KMS-11 (cell line): ENCODE measurements at regions not wholly inside any gene's neighbourhood (a gene's known extent, or its start where the extent isn't known, plus 50 kb on each side); places are given as distances from the start of the nearest gene placed in this dataset.

Source experiments
- H2AFZ ChIP-seq: fragments of 200-600 bp; sonication (generic); 2 replicates; pipeline ENCODE4 v1.6.1; 2016; ENCODE audit warnings: antibody characterized with exemption, mixed run types, low read depth
- H3K27ac ChIP-seq: fragments of 200-600 bp; sonication (generic); 2 replicates; pipeline ENCODE4 v1.6.1; 2016; ENCODE audit warnings: mild to moderate bottlenecking, mixed run types
- H3K27me3 ChIP-seq: fragments of 200-600 bp; sonication (generic); 2 replicates; pipeline ENCODE4 v1.6.1; 2017; ENCODE audit warnings: mild to moderate bottlenecking, low read depth, mixed run types, moderate library complexity; ENCODE audit not compliant: insufficient read depth
- H3K36me3 ChIP-seq: fragments of 200-600 bp; sonication (generic); 2 replicates; pipeline ENCODE4 v1.6.1; 2017; ENCODE audit warnings: mild to moderate bottlenecking, mixed run types; ENCODE audit not compliant: insufficient read depth
- H3K4me1 ChIP-seq: fragments of 200-600 bp; sonication (generic); 2 replicates; pipeline ENCODE4 v1.6.1; 2016; ENCODE audit warnings: mild to moderate bottlenecking, low read depth, mixed run types; ENCODE audit not compliant: poor library complexity, severe bottlenecking
- H3K4me2 ChIP-seq: fragments of 200-600 bp; sonication (generic); 2 replicates; pipeline ENCODE4 v1.7.0; 2016; ENCODE audit warnings: mild to moderate bottlenecking, mixed run types
- H3K4me3 ChIP-seq: fragments of 200-600 bp; sonication (generic); IDR thresholded peaks from 2 replicates; pipeline ENCODE4 v1.6.1; 2017; ENCODE audit warnings: low read depth, low read length, mixed read lengths; ENCODE audit not compliant: insufficient read depth
- H3K79me2 ChIP-seq: fragments of 200-600 bp; sonication (generic); 2 replicates; pipeline ENCODE4 v1.6.1; 2016; ENCODE audit warnings: low read depth, mixed run types; ENCODE audit not compliant: insufficient read depth
- H3K9ac ChIP-seq: fragments of 200-600 bp; sonication (generic); 2 replicates; pipeline ENCODE4 v1.6.1; 2016; ENCODE audit warnings: mild to moderate bottlenecking, mixed run types
- H4K20me1 ChIP-seq: fragments of 200-600 bp; sonication (generic); 2 replicates; pipeline ENCODE4 v1.6.1; 2016; ENCODE audit warnings: mild to moderate bottlenecking, mixed run types; ENCODE audit not compliant: insufficient read depth
- TF ChIP-seq, protein P1 (sequence below): fragments of 200-600 bp; sonication (generic); conservative IDR thresholded peaks from 2 replicates; pipeline ENCODE4 v1.6.1; 2017; ENCODE audit warnings: low read depth, mild to moderate bottlenecking, antibody characterized with exemption, low read length, moderate library complexity, mixed read lengths

DNA sequence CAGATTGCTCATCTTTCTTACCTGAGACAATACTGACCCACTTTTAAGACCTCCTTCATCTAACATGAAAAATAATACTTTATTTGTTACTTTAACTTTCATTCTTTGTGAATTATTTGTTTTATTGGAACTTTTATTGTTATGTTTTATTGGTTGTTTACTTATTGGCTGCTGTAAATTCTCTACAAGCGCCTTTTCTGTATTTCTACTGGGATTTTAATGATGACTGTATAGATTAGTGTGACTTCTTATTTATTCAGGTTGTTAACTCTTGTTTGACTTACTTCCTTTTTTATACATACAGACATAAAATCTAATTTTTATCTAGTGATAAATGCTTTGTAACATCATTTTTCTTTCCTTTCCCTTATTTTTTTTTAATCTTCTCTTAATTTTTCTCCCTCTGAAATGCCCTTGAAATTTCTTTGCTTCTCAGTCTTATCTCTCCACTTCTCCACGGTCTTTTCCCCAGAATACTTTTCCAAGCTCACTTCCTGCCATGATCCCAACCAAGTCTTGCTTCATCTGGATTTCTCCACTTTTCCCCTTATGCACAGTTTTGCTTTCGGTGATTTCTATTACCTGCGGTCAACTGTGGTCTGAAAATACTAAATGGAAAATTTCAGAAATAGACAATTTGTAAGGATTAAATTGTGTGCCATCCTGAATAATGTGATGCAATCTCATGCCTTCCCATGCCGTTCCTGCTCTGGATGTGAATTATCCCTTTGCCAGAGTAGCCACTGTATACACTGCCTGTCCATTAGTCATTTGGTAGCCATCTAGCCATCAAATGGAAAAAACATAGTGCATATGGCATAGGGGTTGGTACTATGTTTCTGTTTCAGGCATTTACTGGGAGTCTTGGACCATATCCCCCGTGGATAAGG, 265.9 kb downstream of the PRL start:
- H3K4me1 ChIP-seq, result no peaks in the 10 kb centered on the region
- TF ChIP-seq, protein P1, sequence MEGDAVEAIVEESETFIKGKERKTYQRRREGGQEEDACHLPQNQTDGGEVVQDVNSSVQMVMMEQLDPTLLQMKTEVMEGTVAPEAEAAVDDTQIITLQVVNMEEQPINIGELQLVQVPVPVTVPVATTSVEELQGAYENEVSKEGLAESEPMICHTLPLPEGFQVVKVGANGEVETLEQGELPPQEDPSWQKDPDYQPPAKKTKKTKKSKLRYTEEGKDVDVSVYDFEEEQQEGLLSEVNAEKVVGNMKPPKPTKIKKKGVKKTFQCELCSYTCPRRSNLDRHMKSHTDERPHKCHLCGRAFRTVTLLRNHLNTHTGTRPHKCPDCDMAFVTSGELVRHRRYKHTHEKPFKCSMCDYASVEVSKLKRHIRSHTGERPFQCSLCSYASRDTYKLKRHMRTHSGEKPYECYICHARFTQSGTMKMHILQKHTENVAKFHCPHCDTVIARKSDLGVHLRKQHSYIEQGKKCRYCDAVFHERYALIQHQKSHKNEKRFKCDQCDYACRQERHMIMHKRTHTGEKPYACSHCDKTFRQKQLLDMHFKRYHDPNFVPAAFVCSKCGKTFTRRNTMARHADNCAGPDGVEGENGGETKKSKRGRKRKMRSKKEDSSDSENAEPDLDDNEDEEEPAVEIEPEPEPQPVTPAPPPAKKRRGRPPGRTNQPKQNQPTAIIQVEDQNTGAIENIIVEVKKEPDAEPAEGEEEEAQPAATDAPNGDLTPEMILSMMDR, result no peak

DNA sequence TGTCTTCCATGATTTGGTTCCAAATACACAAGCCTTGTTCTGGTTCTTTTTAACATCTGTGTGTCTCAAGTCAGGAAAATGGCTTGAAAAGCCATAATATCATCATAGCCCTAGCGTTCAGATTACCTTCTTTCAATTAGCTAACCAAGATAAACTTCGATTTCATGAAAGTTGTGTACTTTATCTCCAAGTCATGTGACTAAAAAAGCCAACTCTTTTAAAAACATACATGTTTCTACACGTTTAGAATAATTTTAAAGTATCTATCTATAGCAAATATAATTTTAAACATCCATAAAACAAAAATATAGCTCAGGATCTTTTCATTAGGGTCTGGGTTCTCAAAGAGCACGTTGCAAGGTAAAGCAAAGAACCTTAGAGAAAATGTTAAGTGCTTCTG, 261.1 kb downstream of the PRL start:
- no peaks in the 10 kb centered on the region for H3K27me3 ChIP-seq
- no peak overlapping the region for H2AFZ ChIP-seq
- no peak overlapping the region for H3K27ac ChIP-seq
- H3K4me1 ChIP-seq, result no peaks in the 10 kb centered on the region
- no peaks in the 10 kb centered on the region for H3K36me3 ChIP-seq
- H4K20me1 ChIP-seq, result no peaks in the 10 kb centered on the region
- TF ChIP-seq, protein P1, result no peak
- H3K79me2 ChIP-seq, result no peaks in the 10 kb centered on the region
- no peak overlapping the region for H3K9ac ChIP-seq
- H3K4me2 ChIP-seq, result no peak overlapping the region
- no peak overlapping the region for H3K4me3 ChIP-seq

More for the DNA sequence above, 265.9 kb downstream of the PRL start:
- Histone ChIP-seq H3K9ac (no peak overlapping the region), H2AFZ (no peak overlapping the region), H3K36me3 (no peaks in the 10 kb centered on the region), H3K4me2 (no peak overlapping the region), H3K4me3 (no peak overlapping the region), H3K27ac (no peak overlapping the region), H4K20me1 (no peaks in the 10 kb centered on the region), H3K79me2 (no peaks in the 10 kb centered on the region), H3K27me3 (no peaks in the 10 kb centered on the region)

DNA sequence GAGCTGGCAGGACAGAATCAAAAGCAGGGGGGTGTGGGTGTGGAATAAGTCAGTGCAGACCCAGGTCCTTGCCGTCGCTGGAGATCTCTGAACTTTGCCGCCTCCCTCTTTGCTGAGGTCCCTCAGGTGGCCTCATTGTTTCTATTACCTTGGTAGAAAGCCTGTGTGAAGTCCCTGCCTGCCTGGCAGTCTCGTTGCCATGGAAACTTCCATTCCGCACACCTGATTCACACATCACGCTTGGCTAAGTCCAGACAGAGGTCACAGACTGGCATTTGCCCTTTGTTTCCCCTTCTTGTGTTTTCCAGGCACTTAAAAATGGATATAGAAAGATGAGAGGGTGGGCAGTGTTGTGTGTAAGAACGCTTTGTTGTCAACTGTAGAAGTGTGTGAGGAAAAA, 260.6 kb downstream of the PRL start:
- no peak overlapping the region for H2AFZ ChIP-seq
- H3K27ac ChIP-seq, result no peak overlapping the region
- no peaks in the 10 kb centered on the region for H3K27me3 ChIP-seq
- TF ChIP-seq, protein P1, result no peak
- no peaks in the 10 kb centered on the region for H3K79me2 ChIP-seq
- no peak overlapping the region for H3K4me2 ChIP-seq
- no peaks in the 10 kb centered on the region for H3K4me1 ChIP-seq
- no peak overlapping the region for H3K9ac ChIP-seq
- no peaks in the 10 kb centered on the region for H3K36me3 ChIP-seq
- H4K20me1 ChIP-seq, result no peaks in the 10 kb centered on the region
- H3K4me3 ChIP-seq, result no peak overlapping the region

DNA sequence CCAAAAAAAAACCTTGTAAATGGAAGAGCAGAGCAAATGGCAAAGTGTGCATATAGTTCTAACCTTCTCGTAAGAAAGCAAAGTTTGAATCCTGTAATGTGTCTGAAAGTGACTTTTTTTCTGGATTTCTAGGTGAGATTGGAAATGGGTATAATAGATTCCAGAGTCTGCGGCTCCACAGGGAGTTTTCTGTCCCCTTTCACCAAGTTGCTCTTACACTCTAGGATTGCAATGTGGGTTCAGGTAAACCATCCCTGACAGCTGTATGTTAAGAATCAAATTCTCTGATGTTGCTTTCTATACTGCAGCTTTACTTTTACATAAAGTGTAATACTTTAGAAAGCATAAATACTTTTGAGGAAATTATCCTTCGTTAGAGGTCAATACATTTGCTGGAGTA, 260.1 kb downstream of the PRL start:
- Histone ChIP-seq H3K4me3 (no peak overlapping the region), H3K27me3 (no peaks in the 10 kb centered on the region), H3K36me3 (no peaks in the 10 kb centered on the region), H3K9ac (no peak overlapping the region), H3K27ac (no peak overlapping the region), H3K79me2 (no peaks in the 10 kb centered on the region), H4K20me1 (no peaks in the 10 kb centered on the region), H2AFZ (no peak overlapping the region), H3K4me1 (no peaks in the 10 kb centered on the region), H3K4me2 (no peak overlapping the region)
- TF ChIP-seq, protein P1, result no peak
